NT2/D1 (cell line): ENCODE measurements at regions not wholly inside any gene's neighbourhood (a gene's known extent, or its start where the extent isn't known, plus 50 kb on each side); places are given as distances from the start of the nearest gene placed in this dataset.

ENCODE experiments used
- YY1 ChIP-seq: IDR thresholded peaks from 2 replicates; pipeline ENCODE4 v1.6.1; 2011; ENCODE audit not compliant: insufficient read length, insufficient read depth
- ZNF274 ChIP-seq: IDR thresholded peaks from 2 replicates; pipeline ENCODE4 v1.6.1; 2011; ENCODE audit warnings: mild to moderate bottlenecking, low read depth, low read length

DNA sequence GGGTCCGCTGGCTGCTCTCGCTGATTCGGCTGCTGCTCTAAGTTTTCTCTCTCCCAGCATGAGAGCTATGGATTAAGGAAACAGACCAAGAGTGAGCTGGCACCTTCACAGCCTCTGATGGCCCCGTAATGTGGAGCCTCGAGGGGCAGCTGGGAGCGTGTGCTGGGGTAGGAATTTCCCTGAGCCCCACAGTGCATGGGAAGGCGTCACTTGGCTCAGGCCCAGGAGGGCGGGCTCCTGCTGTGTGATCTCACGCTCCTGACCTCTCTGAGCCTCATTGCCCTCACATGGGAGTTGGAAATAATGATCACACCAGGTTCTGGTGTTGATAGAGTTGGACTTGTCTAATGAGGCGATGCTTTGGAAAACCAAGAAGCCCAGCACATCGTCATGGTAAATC, 238.6 kb upstream of the CRY1 start:
- no peak for TF ChIP-seq YY1
- TF ChIP-seq ZNF274 = no peak
